ENCODE measurements at regions not wholly inside any gene's neighbourhood (a gene's known extent, or its start where the extent isn't known, plus 50 kb on each side); places are given as distances from the start of the nearest gene placed in this dataset.

DNA sequence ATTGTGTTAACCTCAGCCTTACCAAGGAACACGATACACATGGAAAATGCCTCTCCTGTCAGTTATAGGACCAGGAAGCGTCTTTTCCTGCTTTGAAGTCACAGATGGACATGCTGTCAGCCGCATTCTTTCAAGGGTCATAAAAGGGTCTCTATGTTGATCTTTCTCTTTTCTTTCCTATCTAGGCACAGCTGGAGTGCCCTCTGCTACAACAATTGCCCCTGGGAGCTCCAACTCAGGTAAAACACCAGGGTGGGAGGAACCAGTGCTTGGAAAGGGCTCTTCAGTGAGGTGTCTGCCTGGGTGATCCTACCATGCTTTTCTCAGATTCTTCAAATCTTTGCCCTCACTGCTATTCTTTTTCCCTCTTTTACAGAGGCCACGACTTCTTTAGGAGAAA is 157.4 kb upstream of the CNTN1 start:
- 23 to 35% methylated on average over 4 of the region's 4 CpGs for WGBS, 2 donors
- Histone ChIP-seq H3K27ac (no peak overlapping the region), H3K36me3 (no peaks in the 10 kb centered on the region), H3K27me3 (no peaks in the 10 kb centered on the region), H3K4me3 (no peak overlapping the region), H3K4me1 (no peaks in the 10 kb centered on the region), H3K9me3 (no peaks in the 10 kb centered on the region)
- intact Hi-C loops (cut with DNase I): no loop called here
- ATAC-seq: no peak
- FAIRE-seq: no peak
- TF ChIP-seq, protein P1, sequence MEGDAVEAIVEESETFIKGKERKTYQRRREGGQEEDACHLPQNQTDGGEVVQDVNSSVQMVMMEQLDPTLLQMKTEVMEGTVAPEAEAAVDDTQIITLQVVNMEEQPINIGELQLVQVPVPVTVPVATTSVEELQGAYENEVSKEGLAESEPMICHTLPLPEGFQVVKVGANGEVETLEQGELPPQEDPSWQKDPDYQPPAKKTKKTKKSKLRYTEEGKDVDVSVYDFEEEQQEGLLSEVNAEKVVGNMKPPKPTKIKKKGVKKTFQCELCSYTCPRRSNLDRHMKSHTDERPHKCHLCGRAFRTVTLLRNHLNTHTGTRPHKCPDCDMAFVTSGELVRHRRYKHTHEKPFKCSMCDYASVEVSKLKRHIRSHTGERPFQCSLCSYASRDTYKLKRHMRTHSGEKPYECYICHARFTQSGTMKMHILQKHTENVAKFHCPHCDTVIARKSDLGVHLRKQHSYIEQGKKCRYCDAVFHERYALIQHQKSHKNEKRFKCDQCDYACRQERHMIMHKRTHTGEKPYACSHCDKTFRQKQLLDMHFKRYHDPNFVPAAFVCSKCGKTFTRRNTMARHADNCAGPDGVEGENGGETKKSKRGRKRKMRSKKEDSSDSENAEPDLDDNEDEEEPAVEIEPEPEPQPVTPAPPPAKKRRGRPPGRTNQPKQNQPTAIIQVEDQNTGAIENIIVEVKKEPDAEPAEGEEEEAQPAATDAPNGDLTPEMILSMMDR (IDR thresholded peaks at IDR 0.05): no peak
- no peak for DNase-seq

DNA sequence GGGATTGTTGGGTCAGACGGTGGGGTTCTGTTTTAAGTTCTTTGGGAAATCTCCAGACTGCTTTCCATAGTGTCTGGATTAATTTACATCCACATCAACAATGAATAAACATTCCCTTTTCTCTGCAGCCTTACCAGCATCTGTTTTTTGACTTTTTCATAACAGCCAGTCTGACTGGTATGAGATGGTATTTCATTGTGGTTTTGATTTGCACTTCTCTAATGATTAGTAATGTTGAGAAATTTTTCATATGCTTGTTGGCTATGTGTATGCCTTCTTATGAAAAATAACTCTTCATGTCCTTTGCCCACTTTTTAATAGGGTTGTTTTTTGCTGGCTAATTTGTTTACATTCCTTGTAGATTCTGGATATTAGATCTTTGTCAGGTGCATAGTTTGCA is 140.8 kb upstream of the CNTN1 start:
- no peak overlapping the region for H3K4me3 ChIP-seq
- DNase-seq (no peak), FAIRE-seq (no peak), ATAC-seq (no peak)
- WGBS, 2 donors: 62 to 65% methylated on average over 1 of the region's 1 CpG
- H3K27me3 ChIP-seq: no peaks in the 10 kb centered on the region
- intact Hi-C loops (cut with DNase I): no loop called here
- H3K36me3 ChIP-seq: no peaks in the 10 kb centered on the region
- H3K27ac ChIP-seq: no peak overlapping the region
- H3K4me1 ChIP-seq: no peaks in the 10 kb centered on the region
- H3K9me3 ChIP-seq: no peaks in the 10 kb centered on the region
- TF ChIP-seq, protein P1 (IDR thresholded peaks at IDR 0.05): no peak

DNA sequence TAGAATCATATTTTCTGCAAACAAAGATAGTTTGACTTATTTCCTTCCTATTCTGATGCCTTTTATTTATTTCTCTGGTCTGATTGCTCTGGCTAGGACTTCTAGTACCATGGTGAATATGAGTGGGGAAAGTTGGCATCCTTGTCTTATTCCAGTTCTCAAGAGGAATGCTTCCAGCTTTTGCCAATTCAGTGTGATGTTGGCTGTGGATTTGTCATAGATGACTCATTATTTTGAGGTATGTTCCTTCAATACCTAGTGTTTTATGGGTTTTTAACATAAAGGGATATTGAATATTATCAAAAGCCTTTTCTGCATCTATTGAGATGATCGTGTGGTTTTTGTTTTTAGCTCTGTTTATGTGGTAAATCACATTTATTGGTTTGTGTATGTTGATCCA is 139.4 kb upstream of the CNTN1 start:
- H3K27ac ChIP-seq: no peak overlapping the region
- no peaks in the 10 kb centered on the region for H3K27me3 ChIP-seq
- WGBS, 2 donors: 26 to 46% methylated on average over 1 of the region's 1 CpG
- intact Hi-C loops (cut with DNase I): no loop called here
- no peak for DNase-seq
- no peaks in the 10 kb centered on the region for H3K9me3 ChIP-seq
- no peaks in the 10 kb centered on the region for H3K4me1 ChIP-seq
- no peaks in the 10 kb centered on the region for H3K36me3 ChIP-seq
- H3K4me3 ChIP-seq: no peak overlapping the region
- no peak for ATAC-seq
- TF ChIP-seq, protein P1 (IDR thresholded peaks at IDR 0.05): no peak
- no peak for FAIRE-seq

DNA sequence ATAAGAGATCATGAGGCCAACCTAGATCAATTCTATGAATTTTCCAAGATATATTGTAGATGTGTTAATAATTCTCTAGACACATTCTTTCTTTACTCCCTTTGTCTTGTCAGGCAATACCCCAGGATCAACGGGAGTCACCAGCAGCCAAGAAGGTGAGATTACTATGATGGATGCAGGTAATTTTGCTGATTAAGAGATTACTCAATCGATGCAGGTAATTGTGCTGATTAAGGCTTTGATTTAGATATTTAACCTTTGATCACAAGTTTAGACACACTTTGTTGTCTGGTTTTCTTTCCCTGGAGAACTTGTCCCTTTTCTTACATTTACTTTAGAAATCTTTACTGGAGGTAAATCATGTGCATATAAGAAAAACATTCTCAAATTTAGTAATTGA is 134.3 kb upstream of the CNTN1 start:
- intact Hi-C loops (cut with DNase I): no loop called here
- 32 to 34% methylated on average over 2 of the region's 2 CpGs for WGBS, 2 donors

DNA sequence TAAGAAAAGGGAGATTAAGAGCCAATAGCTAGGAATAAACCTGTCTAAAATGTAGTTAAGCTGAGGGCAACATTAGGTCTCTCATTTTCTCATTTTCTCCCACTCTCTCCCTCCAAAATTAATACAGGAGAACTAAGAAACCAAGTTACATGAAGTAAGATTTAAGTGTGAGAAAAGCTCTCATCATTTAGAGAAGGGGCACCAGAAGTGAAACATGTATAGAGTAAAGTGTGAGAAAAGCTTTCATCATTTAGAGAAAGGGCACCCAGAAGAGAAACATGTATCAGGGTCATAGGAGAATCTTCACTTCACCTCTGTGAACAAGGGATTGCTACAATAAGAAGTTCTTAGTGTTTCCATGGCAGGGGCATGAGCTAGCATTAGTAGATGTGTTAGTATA is 132.4 kb upstream of the CNTN1 start:
- Histone ChIP-seq H3K27me3 (no peaks in the 10 kb centered on the region), H3K4me1 (peaks cover 0 to 3% (median 0%) of the 10 kb centered on the region in 3 donors), H3K9me3 (no peaks in the 10 kb centered on the region), H3K36me3 (no peaks in the 10 kb centered on the region), H3K4me3 (no peak overlapping the region), H3K27ac (no peak overlapping the region)
- ATAC-seq (no peak), FAIRE-seq (no peak), DNase-seq (no peak)
- TF ChIP-seq, protein P1 (IDR thresholded peaks at IDR 0.05): no peak
- intact Hi-C loops (cut with DNase I): no loop called here

More for the DNA sequence above, 134.3 kb upstream of the CNTN1 start:
- H3K9me3 ChIP-seq: no peaks in the 10 kb centered on the region
- peaks cover 0 to 3% (median 0%) of the 10 kb centered on the region in 3 donors for H3K4me1 ChIP-seq
- DNase-seq: no peak
- TF ChIP-seq, protein P1 (IDR thresholded peaks at IDR 0.05): no peak
- no peaks in the 10 kb centered on the region for H3K27me3 ChIP-seq
- FAIRE-seq: no peak
- H3K27ac ChIP-seq: no peak overlapping the region
- ATAC-seq: no peak
- H3K4me3 ChIP-seq: no peak overlapping the region
- H3K36me3 ChIP-seq: no peaks in the 10 kb centered on the region

Data from pancreas (tissue), 10 donors.